ENCODE measurements at regions not wholly inside any gene's neighbourhood (a gene's known extent, or its start where the extent isn't known, plus 50 kb on each side); places are given as distances from the start of the nearest gene placed in this dataset.
A peak's percentile ranks its signal among the peaks of the same experiment; 100 is the strongest.

DNA sequence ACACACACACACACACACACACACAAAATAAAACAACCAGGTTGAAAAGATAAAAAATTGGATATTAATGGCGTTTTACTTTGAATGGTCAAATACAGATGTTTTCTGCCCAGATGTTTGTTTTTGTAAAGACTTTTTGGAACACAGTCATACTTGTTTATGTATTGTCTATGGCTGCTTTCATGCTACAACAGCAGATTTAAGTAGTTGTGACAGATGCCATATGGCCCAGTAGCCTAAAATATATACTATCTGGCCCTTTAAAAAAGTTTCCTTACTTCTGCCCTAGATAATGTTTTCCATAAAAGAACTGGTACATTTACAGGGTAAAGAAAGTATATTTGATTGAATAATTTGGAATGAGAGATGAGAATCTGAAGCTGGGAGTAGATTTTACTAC, 1362.8 kb upstream of the SEL1L start:
- H4K20me1 ChIP-seq (ENCODE audit: insufficient read depth): no peaks in the 10 kb centered on the region

DNA sequence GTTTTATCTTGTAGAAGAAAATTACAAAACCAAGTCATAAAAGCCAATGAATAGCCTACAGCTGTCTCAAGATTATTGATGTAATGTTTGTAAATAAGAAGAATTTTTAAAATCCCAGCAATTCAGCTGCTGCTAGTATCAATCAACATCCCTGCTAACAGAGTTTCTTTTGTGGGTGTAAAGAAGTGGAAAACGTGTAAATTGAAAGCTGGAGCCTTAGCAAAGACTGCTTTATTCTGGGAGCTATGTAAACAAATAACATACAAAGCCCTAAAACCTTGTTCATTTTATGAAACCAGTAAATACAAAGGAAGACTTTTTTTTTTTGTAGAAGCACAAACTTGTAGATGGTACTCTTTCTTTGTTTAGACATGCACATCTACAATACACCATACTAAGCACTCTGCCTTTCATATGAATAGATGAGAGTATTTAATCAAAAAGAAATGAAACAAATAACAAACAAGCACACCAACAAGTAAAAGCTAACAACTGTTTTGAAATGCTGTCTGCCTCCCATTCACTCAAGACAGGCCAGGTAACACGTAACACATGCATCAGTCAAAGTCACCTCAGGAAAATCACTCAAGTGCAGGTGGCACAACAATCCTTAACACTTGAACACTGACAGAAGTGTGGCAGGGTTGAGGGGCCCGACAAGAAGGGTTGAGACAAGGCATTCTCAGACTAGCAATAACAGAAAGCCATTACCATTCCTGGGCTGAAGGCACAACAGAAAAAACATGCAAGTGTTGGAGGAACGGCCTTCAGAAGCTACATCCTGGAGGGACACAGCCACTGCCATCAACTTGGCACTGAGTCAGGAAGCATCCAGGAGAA, 1364.0 kb upstream of the SEL1L start:
- Histone ChIP-seq H2AFZ (ENCODE audit: low read depth, low read length) (no peak overlapping the region), H3K36me3 (ENCODE audit: insufficient read depth, low read length) (no peaks in the 10 kb centered on the region), H3K9ac (ENCODE audit: low read length) (no peak overlapping the region), H4K20me1 (ENCODE audit: insufficient read depth) (no peaks in the 10 kb centered on the region), H3K79me2 (replicated peaks; ENCODE audit: insufficient read depth, low read length) (no peaks in the 10 kb centered on the region), H3K4me3 (ENCODE audit: low read length) (no peak overlapping the region), H3K27me3 (ENCODE audit: insufficient read depth, low read depth, low read length) (no peaks in the 10 kb centered on the region), H3K9me3 (ENCODE audit: low read length) (no peaks in the 10 kb centered on the region), H3F3A (ENCODE audit: insufficient read depth, low read length, poor library complexity, severe bottlenecking) (no peaks in the 10 kb centered on the region), H3K9me2 (ENCODE audit: insufficient read depth, low read length) (no peaks in the 10 kb centered on the region), H3K27ac (ENCODE audit: low read length) (no peak overlapping the region), H3K4me2 (ENCODE audit: low read length) (no peak overlapping the region)
- TF ChIP-seq POLR2AphosphoS5 (IDR thresholded peaks at IDR 0.05) (no peak), EP300 (conservative IDR thresholded peaks at IDR 0.05; ENCODE audit: poor library complexity, severe bottlenecking) (peak; percentile 65)

More for the DNA sequence above, 1362.8 kb upstream of the SEL1L start:
- Histone ChIP-seq H3K9ac (ENCODE audit: low read length) (no peak overlapping the region), H3K27me3 (ENCODE audit: insufficient read depth, low read depth, low read length) (no peaks in the 10 kb centered on the region), H3K4me2 (ENCODE audit: low read length) (no peak overlapping the region), H3K9me2 (ENCODE audit: insufficient read depth, low read length) (no peaks in the 10 kb centered on the region), H3K9me3 (ENCODE audit: low read length) (no peaks in the 10 kb centered on the region), H3K36me3 (ENCODE audit: insufficient read depth, low read length) (no peaks in the 10 kb centered on the region), H3K4me3 (ENCODE audit: low read length) (no peak overlapping the region), H3K27ac (ENCODE audit: low read length) (no peak overlapping the region), H2AFZ (ENCODE audit: low read depth, low read length) (no peak overlapping the region), H3K79me2 (replicated peaks; ENCODE audit: insufficient read depth, low read length) (no peaks in the 10 kb centered on the region), H3F3A (ENCODE audit: insufficient read depth, low read length, poor library complexity, severe bottlenecking) (no peaks in the 10 kb centered on the region)
- no peak for TF ChIP-seq MXI1 (conservative IDR thresholded peaks at IDR 0.05; ENCODE audit: poor library complexity, severe bottlenecking)

DNA sequence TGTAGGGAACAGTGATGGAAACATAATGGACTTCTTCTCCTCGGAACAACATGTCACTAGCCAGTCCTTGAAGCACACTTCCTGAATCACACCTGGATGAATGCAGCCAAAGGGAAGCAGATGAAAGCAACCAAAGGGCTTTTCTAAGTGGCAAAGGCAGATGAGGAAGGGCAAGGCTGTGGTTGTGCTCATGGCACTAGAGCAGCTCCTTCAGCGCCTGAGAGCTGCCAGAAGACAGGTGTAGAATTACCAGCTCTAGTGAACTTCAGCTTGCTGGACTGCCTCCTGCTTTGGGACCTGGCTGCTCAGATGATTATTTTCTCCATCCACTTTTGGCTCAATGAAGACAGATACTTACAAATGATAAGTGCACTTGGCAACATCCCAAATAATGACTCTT, 1372.1 kb upstream of the SEL1L start:
- Histone ChIP-seq H3F3A (ENCODE audit: insufficient read depth, low read length, poor library complexity, severe bottlenecking) (no peaks in the 10 kb centered on the region), H4K20me1 (ENCODE audit: insufficient read depth) (no peaks in the 10 kb centered on the region), H3K27me3 (ENCODE audit: insufficient read depth, low read depth, low read length) (no peaks in the 10 kb centered on the region), H3K9me3 (ENCODE audit: low read length) (no peaks in the 10 kb centered on the region), H3K4me3 (ENCODE audit: low read length) (no peak overlapping the region), H3K4me2 (ENCODE audit: low read length) (no peak overlapping the region), H3K27ac (ENCODE audit: low read length) (no peak overlapping the region), H3K9me2 (ENCODE audit: insufficient read depth, low read length) (no peaks in the 10 kb centered on the region), H3K79me2 (replicated peaks; ENCODE audit: insufficient read depth, low read length) (no peaks in the 10 kb centered on the region), H2AFZ (ENCODE audit: low read depth, low read length) (no peak overlapping the region), H3K9ac (ENCODE audit: low read length) (no peak overlapping the region), H3K36me3 (ENCODE audit: insufficient read depth, low read length) (no peaks in the 10 kb centered on the region)
- TF ChIP-seq, protein P1, sequence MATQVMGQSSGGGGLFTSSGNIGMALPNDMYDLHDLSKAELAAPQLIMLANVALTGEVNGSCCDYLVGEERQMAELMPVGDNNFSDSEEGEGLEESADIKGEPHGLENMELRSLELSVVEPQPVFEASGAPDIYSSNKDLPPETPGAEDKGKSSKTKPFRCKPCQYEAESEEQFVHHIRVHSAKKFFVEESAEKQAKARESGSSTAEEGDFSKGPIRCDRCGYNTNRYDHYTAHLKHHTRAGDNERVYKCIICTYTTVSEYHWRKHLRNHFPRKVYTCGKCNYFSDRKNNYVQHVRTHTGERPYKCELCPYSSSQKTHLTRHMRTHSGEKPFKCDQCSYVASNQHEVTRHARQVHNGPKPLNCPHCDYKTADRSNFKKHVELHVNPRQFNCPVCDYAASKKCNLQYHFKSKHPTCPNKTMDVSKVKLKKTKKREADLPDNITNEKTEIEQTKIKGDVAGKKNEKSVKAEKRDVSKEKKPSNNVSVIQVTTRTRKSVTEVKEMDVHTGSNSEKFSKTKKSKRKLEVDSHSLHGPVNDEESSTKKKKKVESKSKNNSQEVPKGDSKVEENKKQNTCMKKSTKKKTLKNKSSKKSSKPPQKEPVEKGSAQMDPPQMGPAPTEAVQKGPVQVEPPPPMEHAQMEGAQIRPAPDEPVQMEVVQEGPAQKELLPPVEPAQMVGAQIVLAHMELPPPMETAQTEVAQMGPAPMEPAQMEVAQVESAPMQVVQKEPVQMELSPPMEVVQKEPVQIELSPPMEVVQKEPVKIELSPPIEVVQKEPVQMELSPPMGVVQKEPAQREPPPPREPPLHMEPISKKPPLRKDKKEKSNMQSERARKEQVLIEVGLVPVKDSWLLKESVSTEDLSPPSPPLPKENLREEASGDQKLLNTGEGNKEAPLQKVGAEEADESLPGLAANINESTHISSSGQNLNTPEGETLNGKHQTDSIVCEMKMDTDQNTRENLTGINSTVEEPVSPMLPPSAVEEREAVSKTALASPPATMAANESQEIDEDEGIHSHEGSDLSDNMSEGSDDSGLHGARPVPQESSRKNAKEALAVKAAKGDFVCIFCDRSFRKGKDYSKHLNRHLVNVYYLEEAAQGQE (IDR thresholded peaks at IDR 0.05; ENCODE audit: borderline replicate concordance): no peak
- TF ChIP-seq EZH2 (IDR thresholded peaks at IDR 0.05; ENCODE audit: borderline replicate concordance, insufficient read depth, low read length, poor library complexity, severe bottlenecking): no peak
- TF ChIP-seq TAF1 (IDR thresholded peaks at IDR 0.05; ENCODE audit: low read depth): no peak
- TF ChIP-seq POLR2AphosphoS5 (IDR thresholded peaks at IDR 0.05): no peak
- TF ChIP-seq MXI1 (conservative IDR thresholded peaks at IDR 0.05; ENCODE audit: poor library complexity, severe bottlenecking): no peak
- TF ChIP-seq RAD21 (conservative IDR thresholded peaks at IDR 0.05): no peak
